DMS79 treated with DMSO at 0.1 percent for 48 hours (cell line): ENCODE measurements at regions not wholly inside any gene's neighbourhood (a gene's known extent, or its start where the extent isn't known, plus 50 kb on each side); places are given as distances from the start of the nearest gene placed in this dataset.
A peak's percentile ranks its signal among the peaks of the same experiment; 100 is the strongest.
"Not testable (repeated sequence)": the region's sequence is repeated elsewhere in the genome, so short reads cannot be mapped to it uniquely, and the experiment has no call there.

Experiments
- DNase-seq: peaks from one replicate; lab custom pipeline; 2025; lab: John Stamatoyannopoulos, UW

- DNase-seq, result no peak
These were observed 162.2 kb upstream of the TNRC6C start for GRCh38 chr17:77796176-77796860.

- no peak for DNase-seq
These were observed 160.5 kb upstream of the TNRC6C start for GRCh38 chr17:77798031-77798430.

- no peak for DNase-seq
These were observed 160.0 kb upstream of the TNRC6C start for GRCh38 chr17:77798481-77798880.

GRCh38 chr17:77800816-77801215, 157.7 kb upstream of the TNRC6C start:
- DNase-seq, result no peak

- no peak for DNase-seq
These were observed 156.8 kb upstream of the TNRC6C start for GRCh38 chr17:77801545-77802332.

DNA sequence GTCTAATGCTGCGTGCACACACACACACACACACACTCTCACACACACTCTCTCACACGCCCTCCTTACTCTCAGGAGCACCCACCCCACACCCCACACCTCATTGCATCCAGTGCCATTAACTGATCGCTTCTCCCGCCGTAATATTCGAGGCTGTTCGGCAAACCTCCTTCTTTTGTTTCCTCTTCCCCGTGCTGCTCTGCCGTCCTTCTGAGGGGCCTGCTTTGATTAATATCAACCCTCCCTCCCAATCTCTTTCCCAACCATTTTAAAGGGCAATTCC, 156.2 kb upstream of the TNRC6C start:
- DNase-seq, result peak; percentile 12

GRCh38 chr17:77802811-77803220, 155.7 kb upstream of the TNRC6C start:
- peak; percentile 86 for DNase-seq

GRCh38 chr17:77803726-77804125, 154.8 kb upstream of the TNRC6C start:
- DNase-seq, result no peak

DNA sequence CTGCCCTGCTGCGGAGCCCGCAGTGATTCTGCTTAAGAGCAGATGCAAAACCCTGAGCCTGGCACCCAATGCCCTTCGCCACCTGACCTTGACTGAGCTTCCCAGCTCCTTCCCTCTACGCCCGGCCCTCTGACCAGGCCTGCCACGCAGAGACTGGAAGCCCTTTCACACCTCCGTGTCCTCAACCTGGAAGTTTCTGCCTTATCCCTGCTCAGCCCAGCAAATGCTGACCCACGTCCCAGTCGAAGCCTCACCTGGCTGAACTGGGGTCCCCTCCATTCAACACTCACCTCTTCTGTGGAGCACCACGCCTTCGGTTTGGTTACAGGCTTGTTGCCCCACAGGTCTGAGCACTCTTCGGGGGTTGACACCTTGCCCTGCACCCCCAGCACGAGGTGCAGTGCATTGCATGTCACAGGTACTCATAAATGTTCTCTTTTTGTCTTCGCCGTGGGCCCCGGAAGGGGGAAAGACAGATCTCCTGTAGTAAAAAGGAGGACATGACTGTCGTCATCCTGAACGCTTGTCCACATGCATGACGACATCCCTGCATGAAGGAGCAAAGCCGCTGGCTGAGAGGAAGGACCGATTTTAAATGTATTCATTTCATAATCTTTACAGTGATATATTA, 153.6 kb upstream of the TNRC6C start:
- DNase-seq, result no peak

GRCh38 chr17:77805970-77806369, 152.5 kb upstream of the TNRC6C start:
- DNase-seq, result not testable (repeated sequence)

- DNase-seq, result no peak
These were observed 151.3 kb upstream of the TNRC6C start for GRCh38 chr17:77807051-77807745.

DNA sequence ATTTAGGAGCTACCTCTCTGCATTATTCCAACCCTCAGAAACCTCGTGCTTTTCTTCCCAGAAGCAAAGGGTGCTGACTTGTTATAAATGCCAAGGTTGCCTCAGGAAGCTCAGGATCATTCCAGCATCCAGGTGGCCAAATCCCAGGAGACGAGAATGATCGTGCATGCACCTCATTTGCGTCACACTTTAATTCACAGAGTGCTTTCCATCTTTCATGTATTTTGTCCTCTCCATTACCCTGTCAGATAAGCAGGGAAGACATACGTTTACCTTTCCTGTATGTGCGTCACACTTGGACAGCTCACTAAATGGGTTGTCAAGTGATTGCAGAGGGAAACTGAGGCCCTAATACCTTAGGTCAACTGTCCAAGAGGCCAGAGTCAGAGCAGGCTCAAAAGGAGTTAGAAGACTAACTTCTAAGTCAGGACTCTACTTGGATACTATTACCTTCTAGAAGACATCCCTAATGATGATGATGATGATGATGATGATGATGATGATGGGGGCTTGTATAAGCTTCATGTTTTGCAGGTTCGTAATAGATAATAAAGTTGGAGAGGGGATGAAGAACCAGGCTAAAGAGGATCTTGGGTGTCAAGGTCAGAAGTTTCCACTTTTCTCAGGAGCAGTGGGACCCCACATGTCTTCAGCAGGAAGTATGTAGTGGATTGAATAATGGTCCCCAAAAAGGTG, 150.6 kb upstream of the TNRC6C start:
- DNase-seq, result no peak

GRCh38 chr17:77808686-77809425, 149.6 kb upstream of the TNRC6C start:
- no peak for DNase-seq

DNA sequence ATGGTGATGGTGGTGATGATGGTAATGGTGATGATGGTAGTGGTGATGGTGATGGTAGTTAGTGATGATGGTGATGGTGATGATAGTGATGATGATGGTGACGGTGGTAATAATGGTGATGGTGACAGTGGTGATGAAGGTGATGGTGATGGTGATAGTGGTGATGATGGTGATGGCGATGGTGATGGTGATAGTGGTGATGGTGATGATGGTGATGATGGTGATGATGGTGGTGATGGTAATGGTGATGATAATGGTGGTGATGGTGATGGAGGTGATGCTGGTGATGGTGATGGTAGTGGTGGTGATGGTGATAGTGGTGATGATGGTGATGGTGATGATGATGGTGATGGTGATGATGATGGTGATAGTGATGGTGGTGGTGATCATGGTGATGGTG, 148.7 kb upstream of the TNRC6C start:
- no peak for DNase-seq

GRCh38 chr17:77810536-77810935, 148.0 kb upstream of the TNRC6C start:
- no peak for DNase-seq

GRCh38 chr17:77811521-77811920, 147.0 kb upstream of the TNRC6C start:
- DNase-seq, result peak; percentile 72

GRCh38 chr17:77814091-77814772, 144.3 kb upstream of the TNRC6C start:
- no peak for DNase-seq

- DNase-seq, result no peak
These were observed 143.2 kb upstream of the TNRC6C start for GRCh38 chr17:77815127-77815905.

DNA sequence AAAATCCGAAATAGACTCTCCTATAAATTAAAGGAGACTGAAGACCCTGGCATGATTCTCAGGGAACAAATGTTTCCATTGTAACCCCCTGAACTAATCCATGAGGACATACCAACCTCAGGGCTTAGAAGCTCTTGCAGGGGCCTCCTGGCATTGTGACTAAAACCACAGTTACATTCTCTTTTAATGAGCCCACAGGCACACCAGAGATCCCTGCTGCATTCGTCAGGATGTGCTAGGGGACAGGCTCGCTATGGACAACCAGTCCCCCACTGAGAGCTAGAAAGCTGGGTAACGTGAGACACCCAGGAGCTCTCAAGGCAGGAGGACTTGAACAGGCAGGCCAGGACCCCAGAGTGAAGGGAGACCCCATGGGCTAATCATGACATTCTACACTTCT, 140.6 kb upstream of the TNRC6C start:
- no peak for DNase-seq

GRCh38 chr17:77819497-77819896, 139.0 kb upstream of the TNRC6C start:
- DNase-seq, result peak; percentile 5
